Hepatocyte (in vitro differentiated cells): ENCODE measurements at regions not wholly inside any gene's neighbourhood (a gene's known extent, or its start where the extent isn't known, plus 50 kb on each side); places are given as distances from the start of the nearest gene placed in this dataset.

Source experiments
- EZH2phosphoT487 ChIP-seq: fragments of 200-600 bp; sonication (generic); IDR thresholded peaks from one replicate; pipeline ENCODE4 v1.6.1; 2018; ENCODE audit warnings: antibody characterized with exemption, mild to moderate bottlenecking, low read depth, moderate library complexity; ENCODE audit not compliant: unreplicated experiment, severe bottlenecking
- TF ChIP-seq, protein P1 (sequence below): fragments of 200-600 bp; sonication (generic); IDR thresholded peaks from 2 replicates; pipeline ENCODE4 v1.5.1; 2016; ENCODE audit warnings: antibody characterized with exemption, mild to moderate bottlenecking; ENCODE audit not compliant: poor library complexity

DNA sequence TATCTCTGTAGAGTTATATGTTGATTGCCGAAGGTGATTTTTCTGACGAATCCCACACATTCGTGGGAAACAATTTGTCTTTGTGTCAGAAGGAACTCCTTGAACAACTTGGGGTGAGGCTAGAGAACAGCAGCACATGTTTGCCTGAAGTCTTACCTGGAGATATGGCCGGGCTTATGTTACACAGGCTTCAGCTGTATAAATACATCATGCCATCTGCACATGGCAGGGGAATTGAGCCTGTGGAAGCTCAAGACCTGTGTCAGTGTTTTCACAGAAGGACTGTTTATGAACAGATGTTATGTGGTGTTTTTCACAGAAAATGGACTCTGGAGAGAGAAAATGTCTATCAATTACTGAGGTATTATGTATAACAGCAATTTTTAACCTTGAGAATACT, 203.6 kb upstream of the MDFIC2 start:
- no peak for TF ChIP-seq EZH2phosphoT487
- TF ChIP-seq, protein P1, sequence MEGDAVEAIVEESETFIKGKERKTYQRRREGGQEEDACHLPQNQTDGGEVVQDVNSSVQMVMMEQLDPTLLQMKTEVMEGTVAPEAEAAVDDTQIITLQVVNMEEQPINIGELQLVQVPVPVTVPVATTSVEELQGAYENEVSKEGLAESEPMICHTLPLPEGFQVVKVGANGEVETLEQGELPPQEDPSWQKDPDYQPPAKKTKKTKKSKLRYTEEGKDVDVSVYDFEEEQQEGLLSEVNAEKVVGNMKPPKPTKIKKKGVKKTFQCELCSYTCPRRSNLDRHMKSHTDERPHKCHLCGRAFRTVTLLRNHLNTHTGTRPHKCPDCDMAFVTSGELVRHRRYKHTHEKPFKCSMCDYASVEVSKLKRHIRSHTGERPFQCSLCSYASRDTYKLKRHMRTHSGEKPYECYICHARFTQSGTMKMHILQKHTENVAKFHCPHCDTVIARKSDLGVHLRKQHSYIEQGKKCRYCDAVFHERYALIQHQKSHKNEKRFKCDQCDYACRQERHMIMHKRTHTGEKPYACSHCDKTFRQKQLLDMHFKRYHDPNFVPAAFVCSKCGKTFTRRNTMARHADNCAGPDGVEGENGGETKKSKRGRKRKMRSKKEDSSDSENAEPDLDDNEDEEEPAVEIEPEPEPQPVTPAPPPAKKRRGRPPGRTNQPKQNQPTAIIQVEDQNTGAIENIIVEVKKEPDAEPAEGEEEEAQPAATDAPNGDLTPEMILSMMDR: no peak
